Islet precursor cell (in vitro differentiated cells): ENCODE measurements at regions not wholly inside any gene's neighbourhood (a gene's known extent, or its start where the extent isn't known, plus 50 kb on each side); places are given as distances from the start of the nearest gene placed in this dataset.
A peak's percentile ranks its signal among the peaks of the same experiment; 100 is the strongest.
"Not testable (repeated sequence)": the region's sequence is repeated elsewhere in the genome, so short reads cannot be mapped to it uniquely, and the experiment has no call there.

Experiments
- DNase-seq: peaks from one replicate; pipeline ENCODE4 v3.0.0-alpha.2; 2018

DNA sequence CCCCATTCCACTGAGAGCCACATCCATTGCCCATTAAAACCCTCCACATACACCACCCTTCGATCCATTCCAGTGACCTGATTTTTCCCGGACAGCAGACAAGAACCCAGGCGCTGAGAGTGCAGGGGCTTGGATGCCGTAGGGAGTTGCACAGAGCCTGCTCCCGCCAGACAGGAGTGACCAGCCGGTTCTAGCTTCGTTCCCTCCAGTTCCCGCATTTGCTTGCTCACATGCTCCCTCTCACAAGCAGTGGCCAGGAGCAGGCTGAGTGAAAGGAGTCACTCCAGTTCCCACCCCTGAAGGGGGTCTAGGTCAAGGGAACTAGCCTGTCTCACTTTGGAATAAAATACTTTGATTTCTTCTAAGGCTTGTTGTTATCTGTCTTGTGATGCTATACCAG, 119.5 kb downstream of the SKIDA1 start:
- no peak for DNase-seq

DNA sequence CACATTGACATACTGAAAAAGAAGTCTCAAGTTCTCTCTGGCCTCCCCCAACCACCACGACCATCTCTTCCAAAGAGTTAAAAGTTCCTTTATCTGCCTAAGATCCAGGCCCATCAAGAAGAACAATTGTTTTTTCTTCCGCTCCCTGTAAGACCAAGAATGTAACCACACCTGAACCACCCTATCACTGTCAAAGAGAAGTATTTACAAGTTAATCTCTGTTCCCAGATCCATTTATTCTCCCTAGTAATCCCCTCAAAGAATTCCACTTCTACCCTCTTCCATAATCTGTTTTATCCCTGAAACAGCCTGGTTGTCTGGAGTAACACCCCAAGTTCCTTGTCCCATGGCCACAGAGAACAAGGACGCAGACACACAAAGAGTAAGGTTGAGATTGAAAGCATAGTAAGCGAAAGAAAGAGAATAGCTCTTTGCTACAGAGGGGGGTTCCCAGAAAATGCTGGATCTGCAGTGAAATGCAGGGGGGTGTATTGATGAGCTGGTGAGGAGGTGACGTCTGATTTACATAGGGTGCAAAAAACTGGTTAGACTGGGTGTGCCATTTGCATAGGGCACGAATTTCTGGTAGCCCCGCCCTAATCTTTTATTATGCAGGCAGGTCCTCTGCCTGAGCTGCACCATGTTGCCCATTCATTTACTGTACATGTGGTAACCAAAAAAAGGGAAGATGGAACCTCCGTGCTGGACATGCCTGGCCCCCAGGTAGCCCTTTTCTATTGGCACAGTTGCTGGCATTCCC, 122.0 kb downstream of the SKIDA1 start:
- no peak for DNase-seq

DNA sequence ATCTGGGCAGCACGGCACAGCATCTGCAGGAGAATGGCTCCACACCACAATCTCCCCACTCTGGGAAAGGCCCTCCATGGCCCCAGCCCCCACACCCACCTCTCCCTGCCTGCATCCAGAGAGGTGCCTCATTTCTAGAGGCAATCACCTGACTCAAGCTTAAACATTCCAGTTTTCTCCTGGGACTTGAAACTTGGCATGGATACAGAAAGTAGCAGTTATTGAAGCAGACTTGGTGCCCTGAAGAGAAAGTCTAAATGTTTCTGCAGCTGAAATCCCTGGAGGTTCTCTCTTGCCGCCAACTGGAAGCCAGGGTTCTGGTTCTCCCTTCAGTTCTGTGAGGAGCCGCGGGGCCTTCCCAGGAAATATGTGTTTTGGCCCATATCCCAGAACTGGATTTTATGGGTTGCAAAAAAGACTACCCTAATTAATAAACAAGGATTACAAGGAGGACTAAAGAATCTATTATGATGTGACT, 122.8 kb downstream of the SKIDA1 start:
- DNase-seq = no peak

DNA sequence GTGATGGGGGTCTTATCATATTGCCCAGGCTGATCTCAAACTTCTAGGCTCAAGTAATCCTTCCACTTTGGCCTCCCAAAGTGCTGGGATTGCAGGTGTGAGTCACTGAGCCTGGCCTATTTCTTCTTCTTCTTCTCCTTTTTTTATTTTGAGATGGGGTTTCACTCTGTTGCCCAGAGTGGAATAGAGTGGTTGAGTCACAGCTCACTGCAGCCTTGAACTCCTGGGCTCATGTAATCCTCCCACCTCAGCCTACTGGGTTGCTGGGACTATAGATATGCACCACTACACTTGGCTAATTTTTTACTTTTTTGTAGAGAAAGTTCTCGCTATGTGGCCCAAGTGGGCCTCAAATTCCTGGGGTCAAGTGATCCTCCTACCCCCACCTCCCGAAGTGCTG, 124.3 kb downstream of the SKIDA1 start:
- DNase-seq = no peak

DNA sequence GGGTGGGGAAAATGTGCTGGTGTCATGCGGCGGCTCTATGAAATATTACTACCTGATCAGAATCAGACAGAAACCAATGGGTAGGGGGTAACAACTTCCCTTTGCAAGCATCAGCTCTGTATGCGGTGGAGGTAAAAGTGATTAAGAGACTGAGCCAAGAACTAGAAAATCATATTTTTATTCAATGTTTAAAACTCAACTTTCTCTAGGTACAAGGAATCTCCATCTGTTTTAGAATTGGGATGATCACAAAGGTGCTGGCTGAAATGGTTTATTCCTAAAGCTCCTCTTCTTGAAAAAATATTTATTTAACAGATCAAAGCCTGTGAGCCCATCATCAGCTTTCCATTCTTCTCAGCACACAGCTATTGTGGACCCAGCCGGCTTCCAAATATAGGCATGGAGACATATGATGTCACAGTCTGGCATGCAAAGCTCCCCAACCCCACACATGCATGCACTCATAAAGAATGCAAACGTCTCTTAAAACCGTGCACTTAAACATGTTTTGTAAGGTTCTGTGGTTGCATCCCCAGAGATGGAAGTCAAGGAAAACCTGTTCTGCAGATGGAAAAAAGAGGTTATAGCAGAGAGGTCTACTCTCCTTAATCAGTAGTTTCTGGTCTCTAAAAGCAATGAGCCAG, 126.0 kb downstream of the SKIDA1 start:
- peak; percentile 90 for DNase-seq

DNA sequence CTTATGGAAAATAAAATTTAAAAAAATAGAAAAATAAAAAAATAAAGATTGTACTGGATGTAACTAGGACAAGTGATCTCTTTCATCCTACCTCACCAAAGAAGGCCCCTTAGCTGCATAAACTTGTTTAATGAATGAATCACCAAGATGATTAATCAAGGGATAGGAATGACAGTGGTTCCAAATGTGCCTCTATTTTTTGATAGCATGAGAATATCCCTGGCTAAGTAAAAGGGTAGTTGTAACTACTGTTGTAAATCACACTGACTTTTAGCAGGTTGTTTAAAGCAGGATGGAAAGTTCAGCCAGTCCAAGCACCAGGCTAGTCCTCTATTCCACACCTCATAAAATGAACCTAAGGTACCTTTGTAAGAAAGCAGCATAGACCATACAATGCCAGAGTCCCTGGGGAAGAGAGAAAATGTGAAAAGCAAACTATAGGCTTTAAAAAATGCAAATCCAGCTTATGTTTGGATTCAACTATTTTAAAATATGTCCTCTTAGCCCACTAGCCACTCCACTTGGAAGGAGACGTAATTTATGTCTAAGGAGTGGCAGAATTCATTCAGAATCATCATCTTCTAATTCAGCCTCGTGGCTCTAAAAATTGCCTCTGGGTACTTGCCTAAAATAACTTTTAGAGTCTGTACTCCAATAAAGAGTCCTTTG, 126.8 kb downstream of the SKIDA1 start:
- DNase-seq = no peak

DNA sequence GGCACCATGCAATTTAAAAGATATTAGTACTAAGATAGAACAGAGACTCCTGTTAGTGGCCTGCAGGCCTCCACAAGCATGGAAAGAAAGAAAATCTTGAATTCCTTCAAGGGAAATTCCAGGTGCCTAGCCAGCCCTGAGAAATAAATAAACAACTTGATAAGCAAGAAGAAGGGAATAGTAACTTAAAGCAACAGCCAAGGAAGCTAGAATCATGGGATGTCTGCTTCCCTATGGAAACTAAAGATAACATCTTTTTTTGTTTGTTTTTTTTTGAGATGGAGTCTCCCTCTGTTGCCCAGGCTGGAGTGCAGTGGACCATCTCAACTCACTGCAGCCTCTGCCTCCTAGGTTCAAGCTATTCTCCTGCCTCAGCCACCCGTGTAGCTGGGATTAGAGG, 128.6 kb downstream of the SKIDA1 start:
- DNase-seq = no peak

DNA sequence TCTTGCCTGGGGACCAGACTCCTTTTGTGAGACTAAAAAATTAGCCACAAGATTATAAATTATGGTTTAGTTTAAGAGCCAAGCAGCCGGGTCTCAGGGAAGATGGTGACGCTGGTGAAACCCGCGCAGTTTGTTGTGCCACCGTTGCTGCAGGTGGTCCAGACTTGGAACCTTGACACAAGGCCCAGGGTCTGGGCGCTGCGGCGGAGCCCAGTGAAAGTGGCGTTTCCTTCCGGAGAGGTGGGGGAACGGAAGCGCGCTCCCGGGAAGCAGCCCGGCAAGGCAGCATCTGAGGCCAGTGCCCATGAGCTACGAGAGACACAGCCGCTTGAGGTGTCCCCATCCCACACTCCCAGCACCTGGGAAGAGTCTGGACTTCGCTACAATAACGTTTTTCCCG, 131.6 kb downstream of the SKIDA1 start:
- DNase-seq = no peak

DNA sequence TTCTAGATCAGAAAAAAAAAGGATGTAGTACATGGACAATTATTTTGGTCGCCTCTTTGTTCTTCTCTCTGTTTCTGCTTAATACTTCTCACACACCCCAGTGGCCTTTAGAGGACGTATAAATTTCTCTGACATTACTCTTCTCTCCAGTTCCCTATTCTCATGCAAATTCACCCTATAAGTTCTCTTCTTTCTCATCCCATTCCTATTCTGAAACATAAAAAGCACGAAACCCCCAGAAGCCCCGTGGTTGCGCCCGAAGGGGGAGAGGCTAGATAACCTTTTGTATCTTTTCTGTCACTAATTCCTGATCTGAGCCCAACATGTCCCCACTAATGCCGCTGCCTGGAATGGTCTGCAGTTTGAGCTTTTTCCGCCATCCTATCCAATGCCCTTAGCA, 136.9 kb downstream of the SKIDA1 start:
- DNase-seq = no peak

DNA sequence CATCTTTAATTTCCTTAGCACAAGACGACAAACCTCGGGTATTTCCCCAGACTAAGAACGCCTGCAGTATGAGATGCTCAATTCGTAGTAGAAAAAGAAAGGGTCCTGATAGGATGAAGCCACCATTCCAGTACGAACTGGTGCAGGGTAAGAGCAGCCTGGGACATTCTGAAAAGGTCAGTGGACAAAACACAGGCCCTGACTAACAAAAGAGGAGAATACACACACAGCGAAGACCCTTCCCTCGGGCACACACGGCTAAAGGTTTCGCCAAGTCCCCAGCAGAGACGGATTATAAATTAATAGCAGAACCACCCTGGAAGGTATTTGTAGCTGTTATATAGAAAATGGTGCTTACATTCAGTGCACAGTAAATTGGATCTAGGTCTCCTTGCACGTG, 137.6 kb downstream of the SKIDA1 start:
- no peak for DNase-seq

DNA sequence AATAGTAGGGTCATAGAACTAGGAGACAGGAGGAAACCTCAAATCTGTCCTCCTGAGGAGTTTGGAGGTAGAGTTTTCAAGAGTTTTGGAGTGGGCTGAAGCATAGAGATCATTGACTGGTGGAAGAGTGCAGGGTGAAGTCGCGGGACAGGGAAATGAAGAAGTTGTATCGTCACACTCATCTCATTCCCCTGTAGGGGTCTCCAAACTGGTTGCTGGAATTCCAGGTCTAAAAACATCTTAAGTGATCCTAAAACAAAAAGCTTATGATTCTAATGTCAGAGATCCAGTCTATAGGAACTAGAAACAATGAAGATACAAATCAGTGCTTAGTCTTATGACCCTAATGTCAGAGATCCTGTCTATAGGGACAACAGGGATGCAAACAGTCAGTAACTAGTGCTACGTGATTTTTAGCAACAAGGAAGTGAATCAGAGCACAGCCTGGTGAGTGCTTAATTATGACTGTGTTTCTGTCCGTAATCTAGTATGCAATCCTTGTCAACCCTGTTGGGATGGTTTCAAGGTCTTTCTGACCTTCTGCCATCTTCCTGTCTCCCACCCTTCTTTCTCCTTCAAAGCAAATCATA, 139.4 kb downstream of the SKIDA1 start:
- DNase-seq = no peak

DNA sequence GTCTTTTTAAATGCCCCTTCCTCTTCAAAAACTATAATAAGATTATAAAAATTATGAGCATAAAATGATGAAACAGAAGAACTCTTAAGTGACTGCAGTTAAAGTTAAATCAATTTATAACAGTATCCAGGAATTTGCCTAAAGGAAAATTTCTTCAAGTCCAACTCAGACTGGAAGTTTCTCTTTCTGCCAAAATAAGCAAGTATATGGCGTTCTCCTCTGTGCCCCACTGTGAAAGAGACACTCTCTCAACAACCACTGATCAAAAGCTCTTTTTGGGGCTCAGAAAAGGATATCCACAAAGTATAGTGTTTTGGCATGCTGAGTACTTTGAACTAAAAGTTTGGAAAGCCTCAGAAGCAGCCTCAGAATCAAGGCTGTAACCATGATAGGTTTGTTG, 139.9 kb downstream of the SKIDA1 start:
- DNase-seq = no peak

DNA sequence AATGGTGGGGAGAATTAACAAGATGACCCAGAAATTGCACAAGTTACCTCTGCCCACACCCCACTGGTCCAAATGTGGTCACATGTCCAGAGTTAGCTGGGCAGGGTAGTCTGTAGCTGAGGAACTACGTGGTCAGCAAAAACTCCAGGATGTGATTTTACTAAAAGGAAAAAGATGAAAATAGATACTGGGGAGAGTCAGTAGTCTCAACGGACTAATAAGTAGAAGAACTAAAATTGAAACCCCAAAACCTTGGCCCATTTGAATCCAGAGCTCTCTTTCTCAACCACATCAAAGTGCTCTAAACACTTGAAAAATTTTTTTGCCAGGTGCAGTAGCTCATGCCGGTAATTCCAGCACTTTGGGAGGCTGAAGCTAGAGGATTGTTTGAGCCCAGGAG, 146.3 kb downstream of the SKIDA1 start:
- DNase-seq = no peak

DNA sequence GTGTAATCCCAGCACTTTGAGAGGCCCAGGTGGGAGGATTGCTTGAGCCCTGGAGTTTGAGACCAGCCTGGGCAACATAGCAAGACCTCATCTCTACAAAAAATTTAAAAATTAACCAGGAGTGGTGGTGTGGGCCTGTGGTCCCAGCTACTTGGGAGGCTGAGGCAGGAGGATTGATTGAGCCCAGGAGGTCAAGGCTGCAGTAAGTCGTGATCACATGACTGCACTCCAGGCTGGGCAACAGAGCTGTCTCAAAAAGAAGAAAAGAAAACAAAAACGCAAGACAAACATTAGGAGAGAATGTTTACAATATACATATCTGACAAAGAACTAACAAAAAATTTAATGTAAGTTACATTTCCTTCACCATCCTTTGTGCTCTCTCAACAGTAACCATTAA, 150.2 kb downstream of the SKIDA1 start:
- DNase-seq = not testable (repeated sequence)

DNA sequence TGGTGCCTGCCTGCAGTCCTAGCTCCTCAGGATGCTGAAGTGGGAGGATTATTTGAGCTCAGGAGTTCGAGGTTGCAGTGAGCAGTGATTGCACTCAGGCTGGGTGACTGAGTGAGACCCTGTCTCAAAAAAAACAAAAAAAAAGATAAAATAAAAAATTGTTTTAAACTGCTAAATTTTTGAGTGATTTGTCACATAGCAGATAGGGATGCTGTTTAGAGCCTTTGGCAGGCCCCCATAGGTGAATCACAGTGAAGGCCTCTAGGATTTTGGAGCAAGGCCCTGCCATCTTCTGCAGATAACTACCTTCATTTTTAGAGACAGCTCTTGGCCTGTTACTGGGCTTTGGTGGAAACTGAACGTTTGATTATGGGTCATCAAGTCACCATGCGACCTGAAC, 151.6 kb downstream of the SKIDA1 start:
- DNase-seq = not testable (repeated sequence)

DNA sequence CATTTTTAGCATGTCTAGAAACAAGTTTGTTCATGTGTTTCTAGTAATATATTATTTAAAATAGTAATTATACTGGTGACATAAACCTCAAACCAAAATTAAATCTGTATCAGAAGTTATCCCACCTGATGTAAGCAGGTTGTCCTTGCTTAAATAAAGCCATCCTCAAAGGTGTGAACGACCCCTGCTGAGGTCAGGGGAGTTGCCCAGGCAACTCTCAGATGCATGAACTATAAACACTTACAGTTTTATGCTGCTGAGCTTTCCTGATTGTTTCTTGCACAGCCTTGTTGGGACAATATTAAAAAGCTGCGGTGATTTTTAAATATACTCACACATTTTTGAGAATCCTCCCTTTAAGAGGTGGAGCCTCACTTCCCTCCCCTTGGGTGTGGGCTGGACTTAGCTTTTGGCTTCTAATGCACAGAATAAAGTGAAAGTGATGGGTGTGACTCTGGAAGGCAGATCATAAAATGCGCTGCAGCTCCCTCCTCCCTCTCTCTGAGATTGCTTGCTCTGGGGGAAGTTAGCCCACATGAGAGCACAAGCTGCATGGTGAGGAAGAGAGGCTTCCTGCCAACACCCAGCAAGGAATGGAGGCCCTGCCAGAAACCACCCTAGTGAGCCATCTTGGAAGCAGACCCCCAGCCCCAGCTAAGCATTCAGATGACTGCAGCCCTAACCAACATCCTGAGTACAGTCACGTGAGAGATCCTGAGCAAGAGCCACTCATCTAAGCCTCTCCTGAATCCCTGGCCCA, 152.7 kb downstream of the SKIDA1 start:
- DNase-seq = peak; percentile 64

DNA sequence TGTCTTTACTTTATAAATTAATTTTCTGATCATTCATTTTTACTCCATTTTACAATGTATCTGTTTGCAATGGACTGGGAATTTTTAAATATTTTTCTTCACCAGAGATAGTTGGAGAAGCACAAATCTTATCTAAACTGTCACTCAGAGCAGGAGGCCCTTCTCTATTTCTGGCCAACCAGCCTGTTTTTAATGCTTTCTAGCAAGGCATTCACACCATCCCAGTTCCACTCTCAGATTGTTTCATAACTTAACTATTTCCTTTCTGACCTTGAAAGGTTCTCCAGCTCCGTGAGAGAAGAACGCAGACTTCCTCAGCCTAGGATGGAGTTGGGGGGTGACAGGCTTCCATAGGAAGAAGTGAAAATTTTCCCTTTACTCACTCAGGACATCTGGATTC, 155.8 kb downstream of the SKIDA1 start:
- no peak for DNase-seq

DNA sequence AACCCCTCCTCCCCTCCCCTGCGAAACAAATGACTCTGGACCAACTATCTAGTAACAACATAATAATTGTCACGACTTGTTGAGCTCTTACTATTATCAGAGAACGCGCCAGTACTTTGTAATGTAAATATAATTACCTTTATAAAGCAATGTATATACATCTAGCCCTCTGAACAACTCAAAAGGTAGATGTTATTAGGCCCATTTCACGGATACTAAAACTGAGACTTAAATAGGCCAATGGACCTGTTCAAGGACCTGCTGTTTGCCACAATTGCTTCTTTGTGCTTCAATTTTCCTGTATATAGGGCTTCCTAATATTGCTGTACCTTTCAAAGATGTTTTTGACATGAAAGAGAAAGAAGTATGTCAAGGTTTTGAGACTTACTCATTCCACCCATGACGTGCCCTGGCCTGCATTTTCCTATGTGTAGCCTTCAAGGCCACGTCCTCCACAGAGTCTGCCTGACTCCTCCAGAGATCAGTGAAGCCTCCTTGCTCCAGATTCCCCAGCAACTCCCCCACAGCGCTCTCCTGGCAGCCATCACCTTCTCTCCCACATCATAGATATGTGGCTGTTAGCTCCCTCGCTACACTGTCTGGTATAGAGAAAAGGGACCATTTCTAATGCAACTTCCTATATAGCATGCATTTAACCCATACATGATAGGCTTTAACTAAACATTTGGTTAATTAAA, 156.6 kb downstream of the SKIDA1 start:
- DNase-seq = no peak

DNA sequence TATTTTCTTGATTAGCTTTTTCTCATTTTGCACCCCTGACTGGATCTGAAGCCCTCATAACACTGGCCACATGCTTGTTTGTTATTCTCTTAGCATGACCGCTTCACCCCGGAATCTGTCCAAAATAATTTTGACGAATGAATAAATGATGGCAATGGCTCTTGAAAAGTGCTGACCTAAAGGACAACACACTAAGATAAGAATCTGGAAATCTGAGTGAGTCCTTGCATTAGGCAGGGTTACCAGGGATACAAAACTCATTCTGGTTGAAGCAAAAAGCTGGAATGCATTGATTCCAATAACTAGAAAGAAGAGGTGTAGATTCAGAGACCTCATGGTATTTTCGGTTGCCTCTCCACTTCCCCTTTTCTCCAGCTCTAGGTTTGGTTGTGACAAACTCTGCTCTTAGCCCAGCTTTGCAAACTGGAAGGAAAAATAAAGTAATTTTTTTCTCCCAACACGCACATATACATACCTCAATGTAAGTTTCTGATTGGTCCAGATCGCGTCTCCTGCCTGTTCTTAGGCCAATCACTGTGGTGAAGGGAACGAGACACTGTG, 157.4 kb downstream of the SKIDA1 start:
- DNase-seq = no peak

DNA sequence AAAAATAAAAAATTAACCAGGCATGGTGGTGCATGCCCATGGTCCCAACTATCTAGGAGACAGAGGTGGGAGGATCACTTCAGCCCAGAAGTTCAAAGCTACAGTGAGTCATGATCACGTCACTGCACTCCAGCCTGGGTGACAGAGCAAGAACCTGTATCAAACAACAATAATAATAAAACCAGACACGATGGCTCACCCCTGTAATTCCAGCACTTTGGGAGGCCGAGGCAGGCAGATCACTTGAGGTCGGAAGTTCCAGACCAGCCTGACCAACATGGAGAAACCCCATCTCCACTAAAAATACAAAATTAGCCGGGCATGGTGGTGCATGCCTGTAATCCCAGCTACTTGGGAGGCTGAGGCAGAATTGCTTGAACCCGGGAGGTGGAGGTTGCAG, 159.4 kb downstream of the SKIDA1 start:
- DNase-seq = peak; percentile 67

DNA sequence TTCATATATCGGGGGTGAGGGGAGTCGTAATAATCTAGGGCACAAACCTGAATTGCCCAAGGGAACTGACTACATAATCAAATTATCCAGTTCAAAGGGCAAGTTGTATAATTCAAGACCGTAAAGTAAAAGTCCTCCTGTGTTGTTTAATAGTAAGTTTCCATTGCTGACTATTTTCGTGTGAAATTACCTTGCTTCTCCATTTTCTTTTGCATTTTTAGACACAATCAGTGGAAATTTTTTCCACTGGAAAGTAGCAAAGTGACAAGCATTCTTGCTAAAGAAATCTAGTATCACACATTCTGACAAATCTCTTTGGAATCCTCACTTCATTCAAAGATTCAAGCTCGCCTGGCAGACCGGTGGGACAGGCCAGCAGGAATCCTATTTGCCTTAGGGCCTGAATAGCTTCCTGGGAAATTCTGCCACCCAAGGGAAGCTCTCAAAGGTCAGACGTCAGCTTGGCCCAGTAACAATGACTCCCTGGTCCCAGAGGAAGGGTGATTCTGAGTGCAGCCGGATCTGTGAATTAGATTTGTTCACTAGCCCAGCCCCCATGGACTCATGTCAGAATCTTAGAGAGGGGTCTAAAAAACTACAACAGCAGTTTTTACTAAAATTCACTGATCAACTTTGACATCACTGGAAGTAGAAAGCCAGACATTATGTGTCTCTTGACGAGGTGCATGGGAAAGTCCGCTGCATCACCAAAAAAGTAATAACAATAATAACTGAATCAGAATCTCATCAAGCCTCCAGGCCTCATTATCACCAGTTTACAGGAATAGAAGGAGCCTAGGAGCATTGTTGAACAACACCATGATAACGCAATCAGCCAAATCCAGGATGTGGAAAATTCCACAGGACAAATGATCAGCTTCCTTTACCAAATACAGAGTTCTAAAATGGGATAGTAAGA, 161.0 kb downstream of the SKIDA1 start:
- DNase-seq = peak; percentile 98
